HG03108 (cell line): ENCODE measurements at regions not wholly inside any gene's neighbourhood (a gene's known extent, or its start where the extent isn't known, plus 50 kb on each side); places are given as distances from the start of the nearest gene placed in this dataset.
A peak's percentile ranks its signal among the peaks of the same experiment; 100 is the strongest.

ENCODE experiments used
- ATAC-seq: cut with Tn5 transposase; IDR thresholded peaks from one replicate; pipeline ENCODE4 v1.9.1; 2021; ENCODE audit warnings: moderate library complexity; ENCODE audit not compliant: unreplicated experiment

DNA sequence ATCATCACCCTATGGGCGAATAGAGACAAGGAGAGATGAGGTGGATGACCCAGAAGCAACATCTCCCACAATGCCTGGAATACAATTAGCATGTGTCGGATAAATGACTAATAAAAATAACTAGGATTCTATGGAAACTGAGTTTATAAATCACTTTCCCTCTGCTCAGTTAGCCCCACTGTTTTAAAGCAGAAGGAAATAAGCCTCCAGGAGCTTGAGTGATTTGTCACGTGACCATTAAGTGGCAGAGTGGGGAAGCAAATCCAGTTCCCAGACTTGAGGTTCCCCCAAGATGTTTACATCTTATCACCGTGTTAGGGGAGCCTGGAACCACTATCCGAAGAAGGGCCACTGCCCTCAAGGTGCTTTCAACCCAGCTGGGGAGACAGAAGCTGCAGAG is 136.5 kb upstream of the CCND2 start:
- ATAC-seq, result no peak

DNA sequence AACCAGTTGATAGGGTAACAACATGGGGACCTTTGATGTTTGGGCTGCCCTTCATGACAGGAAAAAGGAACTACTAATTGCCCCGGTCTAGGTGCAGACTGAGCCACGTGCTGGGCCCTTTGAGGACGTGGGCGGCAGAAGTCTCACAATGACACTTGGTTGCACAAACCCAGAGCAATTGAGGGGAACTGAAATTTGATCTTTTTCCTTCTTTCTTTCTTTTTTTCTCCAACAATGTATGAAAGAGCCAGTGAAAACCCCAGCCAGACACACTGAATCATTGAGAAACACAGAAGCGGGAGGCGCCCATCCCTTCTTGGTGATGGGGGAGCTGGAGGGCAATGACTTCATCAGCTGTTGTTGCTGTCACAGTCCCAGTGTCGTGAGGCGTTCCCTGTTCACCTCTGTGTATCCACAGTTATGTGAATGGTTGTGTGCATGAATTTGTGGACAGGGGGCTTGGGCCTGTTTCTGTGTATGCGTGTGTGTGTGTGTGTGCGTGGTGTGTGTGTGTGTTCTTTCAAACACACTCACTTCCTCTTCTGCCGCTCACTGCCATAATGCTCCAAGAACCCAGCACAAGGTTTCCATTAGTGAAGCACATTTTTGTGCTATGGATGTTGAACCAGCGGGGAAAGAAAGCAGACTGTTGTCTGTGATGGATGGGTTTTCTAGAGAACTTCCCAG is 137.5 kb upstream of the CCND2 start:
- ATAC-seq, result peak; percentile 69

DNA sequence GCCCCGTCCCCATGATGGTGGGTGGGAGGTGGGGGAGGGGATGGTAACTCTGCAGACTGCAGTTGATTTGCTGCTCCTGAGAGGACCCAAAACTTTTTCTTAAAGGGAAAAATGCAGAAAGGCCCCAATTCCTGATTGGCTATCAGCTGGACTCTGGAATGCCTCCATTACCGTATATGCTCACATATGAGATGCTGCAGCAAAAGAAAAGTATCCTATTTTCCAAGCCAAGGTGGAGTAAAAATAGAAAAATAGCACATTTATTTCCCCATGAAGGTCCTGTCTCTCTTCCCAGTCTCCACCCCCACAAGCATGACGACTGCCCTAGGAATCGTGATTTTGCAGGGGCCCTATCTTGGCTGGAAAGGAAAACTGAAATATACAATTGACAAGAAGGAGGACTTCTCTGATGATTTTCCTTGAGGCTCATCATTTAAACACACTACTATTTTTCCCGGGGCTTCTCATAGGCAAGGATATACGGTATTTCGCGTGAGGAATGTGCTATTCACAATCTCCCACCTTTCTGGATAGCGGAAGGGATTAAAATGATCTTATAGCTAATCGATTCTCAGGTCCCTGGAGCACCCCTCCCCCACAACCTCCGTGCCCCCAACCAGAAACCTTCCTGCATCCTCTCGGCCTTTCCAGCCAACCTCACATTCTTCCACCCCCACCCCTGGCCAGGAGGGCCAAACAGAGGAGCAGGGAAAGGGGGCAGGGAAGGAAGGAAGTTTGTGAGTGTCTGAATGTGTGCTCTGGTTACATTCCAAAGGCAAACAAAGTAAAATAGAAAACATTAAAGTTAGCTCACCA is 138.9 kb upstream of the CCND2 start:
- no peak for ATAC-seq

DNA sequence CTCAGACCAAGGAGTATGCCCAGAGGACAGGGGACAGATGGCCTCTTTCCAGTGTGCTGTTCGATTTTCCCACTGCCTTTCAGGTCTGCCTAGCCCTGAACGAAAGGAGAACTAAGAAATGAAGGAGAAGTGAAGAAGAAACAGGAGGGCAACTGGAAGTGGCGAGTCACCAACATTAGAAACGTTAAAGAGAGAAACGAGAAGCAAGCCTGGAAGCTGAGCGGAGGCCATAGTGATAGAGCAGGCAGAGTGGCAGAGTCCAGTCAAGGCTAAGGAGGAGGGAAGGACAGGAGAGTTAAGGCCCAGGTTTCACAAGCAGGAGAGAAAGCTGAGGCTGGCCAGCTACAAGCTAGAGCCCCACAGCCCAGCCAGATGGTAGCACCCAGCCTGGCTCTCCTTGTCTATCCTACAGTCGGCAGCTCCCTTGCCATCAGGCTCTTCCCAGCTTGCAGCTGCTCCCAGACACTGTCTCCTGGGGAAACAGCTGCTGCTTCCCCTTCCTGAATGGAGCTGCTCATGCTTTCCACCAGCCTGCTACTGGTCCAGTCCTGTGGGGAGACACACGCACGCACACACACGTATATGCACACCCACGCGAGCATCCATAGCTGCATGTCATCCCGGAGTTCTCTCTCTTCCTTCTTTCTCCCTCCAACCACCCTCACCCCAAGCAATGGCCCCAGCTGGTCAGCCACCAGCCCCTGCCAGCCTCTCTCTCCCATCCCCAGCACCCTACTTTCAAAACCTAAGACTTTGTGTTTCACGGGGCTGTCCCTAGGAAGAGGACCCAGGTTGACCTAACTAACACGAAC is 139.7 kb upstream of the CCND2 start:
- ATAC-seq, result no peak

DNA sequence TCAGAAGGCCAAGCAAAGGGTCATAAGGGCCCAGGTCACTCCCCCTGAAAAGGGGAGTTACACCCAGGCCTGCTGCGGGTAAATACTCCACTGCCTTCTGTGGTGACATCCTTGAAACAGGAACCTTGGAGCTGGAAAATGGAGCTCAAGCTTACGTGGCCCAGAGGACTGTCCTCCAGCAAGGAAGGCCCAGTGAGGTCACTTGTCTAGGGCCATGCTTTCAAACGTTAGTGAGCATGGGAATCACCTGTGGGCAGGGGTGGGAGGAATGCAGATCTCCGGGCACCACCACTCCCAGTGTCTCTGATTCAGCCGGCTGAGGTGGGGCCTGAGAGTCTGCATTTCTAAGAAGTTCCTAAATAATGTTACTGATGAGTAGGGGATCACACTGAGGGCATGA is 140.5 kb upstream of the CCND2 start:
- ATAC-seq, result no peak

DNA sequence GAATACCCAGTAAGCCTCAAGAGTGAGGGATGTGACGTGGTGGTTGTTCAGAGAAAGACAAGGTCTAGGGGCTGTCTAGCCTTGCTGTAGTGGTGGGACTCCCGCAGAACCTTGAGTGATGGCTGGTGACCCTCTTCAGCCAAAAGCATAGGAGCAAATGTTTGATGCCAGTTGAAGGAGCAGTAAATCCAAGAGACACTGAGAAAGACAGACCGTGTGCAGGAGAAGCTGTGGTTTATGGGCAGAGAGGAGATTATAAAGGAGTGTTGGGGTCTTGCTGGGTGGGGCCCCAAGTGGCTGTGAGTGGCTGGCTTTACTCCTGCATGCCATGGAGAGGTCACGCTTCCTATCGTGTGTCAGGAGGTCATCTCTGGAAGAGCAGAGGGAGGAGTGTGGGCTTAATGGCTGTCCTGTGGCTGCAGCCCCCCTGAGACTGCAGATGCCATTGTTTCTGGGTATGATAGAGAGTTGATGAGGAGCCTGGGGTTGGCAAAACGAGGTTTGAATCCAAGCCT is 152.0 kb upstream of the CCND2 start:
- no peak for ATAC-seq

DNA sequence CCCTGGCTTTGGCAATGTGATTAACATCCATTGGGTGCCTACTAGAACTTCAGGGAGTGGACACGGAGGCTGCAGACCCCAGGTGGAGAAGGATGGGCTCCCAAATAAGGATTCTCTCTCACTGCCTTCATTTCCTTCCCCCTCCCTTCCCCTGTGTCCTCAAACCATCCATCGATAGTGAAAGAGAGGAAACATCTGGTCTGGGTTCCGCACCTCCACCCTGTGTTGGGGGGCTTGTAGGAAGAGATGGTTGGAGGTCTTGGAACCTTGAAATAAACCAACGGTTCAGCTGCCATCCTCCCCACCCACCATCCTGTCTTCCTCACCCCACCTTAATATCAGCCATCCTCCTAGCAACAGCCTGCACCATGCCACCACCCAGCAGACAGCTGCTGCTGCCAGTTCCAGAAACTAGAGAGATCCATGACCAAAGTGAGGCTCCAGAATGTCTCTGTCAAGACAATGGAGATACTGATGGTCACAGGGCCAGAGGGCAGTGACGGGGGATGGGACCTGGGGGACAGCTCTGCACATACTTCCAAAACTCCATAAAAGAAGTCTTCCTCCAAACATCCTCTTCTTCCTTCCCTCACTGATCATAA is 153.1 kb upstream of the CCND2 start:
- no peak for ATAC-seq

DNA sequence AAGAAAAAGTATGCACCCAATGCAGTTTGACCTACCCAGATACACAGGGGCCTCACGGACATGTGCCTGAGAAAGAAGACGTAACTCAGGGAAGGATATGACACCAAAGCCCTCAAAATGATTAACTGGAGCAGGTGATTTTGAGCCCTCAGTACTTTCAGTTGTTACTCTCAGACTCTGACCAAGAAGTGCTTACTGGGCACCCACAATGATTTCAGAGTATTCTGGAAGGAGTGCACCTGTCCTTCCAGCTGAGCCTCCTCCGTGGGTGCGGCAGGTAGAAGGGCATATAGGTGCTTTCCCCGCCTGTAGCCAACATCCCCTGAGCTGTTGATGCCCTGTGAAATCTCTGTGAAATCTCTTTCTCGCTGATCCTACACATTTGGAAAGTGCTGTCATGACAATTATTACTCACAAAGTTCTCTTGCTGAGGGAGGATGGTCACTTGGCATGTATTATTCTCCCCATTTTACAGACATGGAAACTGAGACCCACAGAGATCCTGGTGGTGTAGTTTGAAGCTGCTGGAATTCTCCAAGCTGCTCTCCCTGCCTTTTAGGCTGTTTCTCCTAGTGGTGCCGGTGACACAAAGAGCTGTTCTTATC is 154.3 kb upstream of the CCND2 start:
- ATAC-seq, result peak; percentile 69

DNA sequence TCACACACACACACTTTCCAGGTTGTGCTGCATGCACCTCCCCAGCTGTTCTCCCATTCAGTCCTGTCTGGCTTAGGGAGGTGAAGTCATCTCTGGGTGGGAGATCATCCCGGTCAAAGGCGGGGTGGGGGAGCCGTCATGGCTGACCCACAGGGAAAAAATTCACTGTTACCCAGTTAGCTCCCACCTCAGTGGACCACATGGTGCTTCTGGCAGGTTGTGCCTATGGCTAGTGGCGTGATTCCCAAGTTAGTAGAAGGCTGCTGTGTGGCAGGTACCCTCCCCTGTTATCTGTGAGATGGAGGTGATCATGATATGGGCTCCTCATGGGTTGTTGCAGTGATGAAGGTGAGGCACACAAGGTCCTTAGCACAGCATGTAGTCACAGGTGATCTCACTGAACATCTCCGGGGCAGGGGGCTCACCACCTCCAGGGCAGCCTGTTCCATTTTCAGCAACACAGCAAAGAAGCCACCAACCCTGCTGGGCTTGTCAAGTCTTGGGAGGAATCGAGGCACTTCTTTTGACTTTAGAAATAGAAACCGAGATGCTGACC is 154.9 kb upstream of the CCND2 start:
- ATAC-seq, result peak; percentile 1

DNA sequence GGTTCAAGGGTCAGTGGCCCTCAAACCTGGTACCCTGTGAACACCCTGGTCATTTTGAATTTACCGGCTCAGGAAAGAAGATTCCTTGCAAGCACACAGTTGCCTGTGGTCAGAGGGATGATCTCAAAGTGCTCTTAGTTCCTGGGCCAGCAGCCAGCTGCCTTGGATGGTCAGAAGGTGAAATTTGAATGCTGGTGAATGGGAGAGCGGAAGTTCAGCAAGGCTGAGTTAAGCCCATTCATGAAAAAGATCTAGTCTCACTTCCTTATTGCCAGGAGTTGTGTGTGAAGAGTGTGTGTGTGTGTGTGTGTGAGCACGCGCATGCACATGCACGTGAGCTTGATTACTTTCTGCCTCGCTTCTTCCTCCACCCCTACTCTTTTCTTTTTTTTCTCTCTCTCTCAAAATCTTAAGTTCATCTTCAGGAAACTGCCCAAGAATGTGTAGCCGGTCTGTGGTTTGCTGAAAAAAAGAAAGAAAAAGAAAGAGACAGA is 155.5 kb upstream of the CCND2 start:
- peak; percentile 38 for ATAC-seq

DNA sequence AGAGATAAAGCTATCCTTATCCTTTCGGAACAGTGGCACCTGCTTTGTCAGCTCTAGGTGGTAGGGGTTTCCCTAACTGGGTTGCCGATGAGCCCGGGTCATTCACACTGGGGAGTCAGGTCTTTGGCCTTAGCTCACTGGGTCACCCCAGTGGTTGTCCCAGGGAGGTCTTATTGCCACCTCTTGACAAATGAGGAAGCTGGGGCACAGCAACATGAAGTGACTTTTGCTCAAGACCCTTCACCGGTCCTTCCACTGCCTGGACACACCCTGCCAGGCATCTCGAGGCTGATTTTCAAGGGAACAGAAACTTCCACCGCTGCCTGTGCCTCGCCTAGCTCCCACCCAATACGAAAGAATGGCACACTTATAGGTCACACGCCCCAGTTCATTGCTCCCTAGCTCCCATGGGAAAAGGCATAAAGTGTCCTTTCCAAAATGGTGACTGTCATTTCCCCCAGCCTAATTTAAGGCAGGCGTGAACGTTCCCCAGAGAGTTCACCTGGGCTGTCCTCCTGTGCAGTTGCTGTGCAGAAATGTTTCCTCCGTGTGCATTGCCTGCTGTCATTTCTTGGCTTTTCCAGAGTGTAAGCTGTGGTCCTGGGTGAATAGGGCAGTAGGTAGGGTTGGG is 156.1 kb upstream of the CCND2 start:
- ATAC-seq, result no peak

DNA sequence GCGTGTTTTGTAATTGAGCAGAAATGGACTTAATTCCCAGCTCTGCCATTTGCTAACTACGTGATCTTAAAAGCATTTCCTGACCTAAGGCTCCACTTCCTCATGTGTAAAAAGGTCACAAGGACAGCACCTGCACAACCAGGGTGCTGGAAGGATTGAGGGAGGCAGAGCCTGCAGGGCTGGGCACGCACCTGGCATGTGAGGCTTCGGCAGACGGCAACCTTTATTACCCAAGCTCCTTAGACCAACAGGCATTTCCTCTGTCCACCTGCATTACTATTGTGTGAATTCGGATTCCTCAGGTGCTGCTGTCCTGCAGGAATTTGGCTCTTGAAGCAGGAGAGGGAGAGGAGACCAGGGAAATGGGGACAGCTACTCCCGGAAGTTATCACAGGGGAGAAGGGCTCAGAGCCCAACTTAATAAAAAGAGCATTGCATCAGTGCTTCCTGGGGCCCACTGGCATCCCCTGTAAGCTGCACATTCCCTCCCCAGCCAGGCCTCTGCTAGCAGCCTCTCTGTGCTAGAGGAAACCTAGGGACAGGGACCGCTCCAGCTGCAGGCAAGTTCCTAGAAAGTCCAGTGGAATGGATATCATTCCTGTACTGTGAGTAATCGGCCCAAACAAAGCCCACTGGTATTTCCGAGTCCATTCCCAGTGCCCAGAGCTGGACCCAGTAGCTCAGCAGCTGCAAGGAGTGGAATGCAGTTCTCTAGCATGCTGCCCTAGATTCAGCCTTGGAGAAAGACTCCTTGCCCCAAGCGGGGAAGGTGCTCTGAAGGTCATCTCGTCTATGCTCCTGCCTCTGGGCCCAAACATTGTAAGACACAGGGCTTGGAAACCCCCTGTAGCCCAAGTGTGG is 157.1 kb upstream of the CCND2 start:
- no peak for ATAC-seq

DNA sequence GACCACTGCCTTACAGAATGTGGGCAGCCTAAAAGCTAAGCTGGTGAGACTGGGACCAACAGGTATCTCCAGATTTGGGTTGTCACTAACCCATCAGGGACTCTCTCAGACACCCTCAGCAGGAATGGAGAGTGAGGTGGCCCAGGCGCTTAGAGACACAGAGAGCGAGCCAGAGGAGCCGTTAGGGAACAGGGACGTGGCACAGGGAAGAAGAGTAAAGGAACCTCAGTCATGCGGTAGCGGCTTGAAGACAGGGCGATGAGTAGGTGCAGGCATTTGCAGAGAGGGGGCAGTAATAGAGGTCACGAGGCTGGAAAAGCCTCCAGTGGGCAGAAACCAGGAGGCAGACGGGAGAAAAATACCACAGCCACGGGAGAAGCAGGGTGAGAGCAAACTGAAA is 158.0 kb upstream of the CCND2 start:
- ATAC-seq, result no peak

DNA sequence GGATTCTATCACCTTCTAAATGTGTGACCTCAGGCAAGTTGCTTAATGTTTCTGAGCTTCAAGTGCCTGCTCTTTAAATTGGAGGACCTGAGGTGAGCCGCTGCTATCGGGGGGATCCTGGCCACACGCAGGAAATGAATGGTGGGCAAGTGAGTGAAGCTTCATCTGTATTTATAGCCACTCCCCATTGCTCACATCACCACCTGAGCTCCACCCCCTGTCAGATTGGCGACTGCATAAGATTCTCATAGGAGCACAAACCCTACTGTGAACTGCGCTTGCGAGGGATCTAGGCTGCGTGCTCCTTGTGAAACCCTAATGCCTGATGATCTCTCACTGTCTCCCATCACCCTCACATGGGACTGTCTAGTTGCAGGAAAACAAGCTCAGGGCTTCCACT is 158.6 kb upstream of the CCND2 start:
- no peak for ATAC-seq

DNA sequence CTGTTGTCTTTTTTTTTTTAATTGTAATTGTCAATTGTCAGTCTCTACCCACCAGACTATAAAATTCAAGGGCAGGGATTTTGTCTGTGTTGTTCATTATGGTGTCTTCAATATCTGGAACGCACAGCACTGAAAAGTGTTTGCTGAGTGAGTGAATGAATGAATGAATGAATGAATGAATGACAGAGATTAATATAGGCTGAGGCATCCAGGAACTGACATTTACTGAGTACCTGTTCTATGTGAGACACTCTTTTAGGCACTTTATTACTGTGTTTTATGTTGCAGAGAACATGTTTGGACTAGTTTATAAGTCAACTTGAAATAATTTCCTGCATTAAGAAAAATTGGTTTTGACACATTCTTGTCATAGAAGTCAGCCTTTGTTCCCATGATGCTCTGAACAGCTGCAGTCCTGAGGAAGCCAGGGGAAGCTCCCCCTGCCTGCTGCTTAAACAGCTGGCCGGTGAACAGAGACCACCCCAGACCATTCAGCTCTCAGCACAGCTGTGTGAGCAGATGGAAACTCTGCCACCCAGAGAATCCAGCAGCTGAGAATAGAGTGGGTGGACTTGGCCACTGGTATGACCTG is 160.7 kb upstream of the CCND2 start:
- ATAC-seq, result no peak

DNA sequence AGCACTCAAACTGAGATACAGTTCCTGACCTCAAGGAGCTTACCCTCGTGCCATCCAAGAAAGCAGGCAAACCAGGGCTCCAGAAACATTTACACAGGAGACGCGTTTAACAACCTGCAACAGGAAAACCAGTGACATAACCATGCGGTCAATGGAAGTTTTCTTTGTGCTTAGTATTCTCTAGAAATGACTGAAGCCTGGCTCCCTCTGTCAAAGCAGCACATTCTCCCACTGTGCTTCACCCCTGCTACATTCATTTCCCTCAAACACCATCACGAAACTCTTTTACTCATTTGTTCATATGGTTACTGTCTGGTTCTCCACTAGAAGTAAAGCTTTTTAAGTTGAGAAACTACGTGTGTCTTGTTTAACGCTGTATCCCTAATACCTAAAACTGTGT is 161.3 kb upstream of the CCND2 start:
- no peak for ATAC-seq

DNA sequence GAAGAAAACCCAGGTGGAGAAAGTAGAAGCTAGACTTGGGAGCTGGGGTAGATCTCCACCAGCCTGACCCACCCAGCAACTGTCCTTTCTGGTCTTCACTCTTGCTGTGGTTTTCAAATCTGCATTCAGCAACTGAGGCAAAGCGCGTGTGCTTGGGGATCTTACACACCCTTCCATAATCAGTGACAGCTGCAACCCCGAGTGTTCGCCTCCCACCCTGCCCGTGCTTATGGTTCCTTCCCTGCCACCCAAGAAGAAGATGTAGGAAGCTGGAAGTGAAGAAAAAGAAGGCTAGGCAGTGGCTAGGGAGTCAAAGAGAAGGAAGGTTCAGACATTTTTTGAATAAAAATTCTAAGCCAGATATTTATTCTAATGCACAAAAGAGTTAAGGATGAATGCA is 162.6 kb upstream of the CCND2 start:
- ATAC-seq, result no peak

DNA sequence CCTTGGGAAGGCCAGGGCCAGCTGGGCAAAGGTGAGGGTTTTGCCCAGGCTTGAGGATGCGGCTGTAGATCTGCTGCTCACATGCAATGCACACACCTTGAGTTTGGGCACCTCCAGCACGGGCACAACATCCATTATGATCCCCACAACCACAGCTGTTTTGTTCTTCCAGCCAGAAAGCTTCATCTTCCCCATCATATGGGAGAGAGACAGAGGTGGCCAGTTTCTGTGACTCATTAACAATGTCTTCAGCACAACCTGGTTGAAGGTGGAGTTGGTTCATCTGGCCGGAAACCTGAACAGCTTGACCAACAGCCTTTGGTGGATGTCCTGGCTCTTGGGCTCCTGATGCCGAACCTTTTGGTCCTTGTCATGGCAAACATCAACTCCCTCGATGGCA is 163.7 kb upstream of the CCND2 start:
- ATAC-seq, result no peak
